Ishikawa (cell line): ENCODE measurements at regions not wholly inside any gene's neighbourhood (a gene's known extent, or its start where the extent isn't known, plus 50 kb on each side); places are given as distances from the start of the nearest gene placed in this dataset.

Experiments
- FOXM1 ChIP-seq: IDR thresholded peaks from 2 replicates; pipeline ENCODE4 v1.6.1; 2012; ENCODE audit warnings: low read depth, borderline replicate concordance
- RAD21 ChIP-seq: IDR thresholded peaks from 2 replicates; pipeline ENCODE4 v1.6.1; 2012; ENCODE audit warnings: low read depth
- REST ChIP-seq: IDR thresholded peaks from 2 replicates; pipeline ENCODE4 v1.6.1; 2012; ENCODE audit warnings: low read depth, mild to moderate bottlenecking
- TCF12 ChIP-seq: IDR thresholded peaks from 2 replicates; pipeline ENCODE4 v1.6.1; 2012; ENCODE audit warnings: low read depth
- TEAD4 ChIP-seq: IDR thresholded peaks from 2 replicates; pipeline ENCODE4 v1.6.1; 2012
- USF1 ChIP-seq: IDR thresholded peaks from 2 replicates; pipeline ENCODE4 v1.6.1; 2012
- TF ChIP-seq, protein P1 (sequence below): IDR thresholded peaks from 2 replicates; pipeline ENCODE4 v1.6.1; 2012

GRCh38 chr10:128868481-128868880 lies 598.6 kb upstream of the MGMT start:
- TF ChIP-seq REST, result no peak
- TF ChIP-seq, protein P1, sequence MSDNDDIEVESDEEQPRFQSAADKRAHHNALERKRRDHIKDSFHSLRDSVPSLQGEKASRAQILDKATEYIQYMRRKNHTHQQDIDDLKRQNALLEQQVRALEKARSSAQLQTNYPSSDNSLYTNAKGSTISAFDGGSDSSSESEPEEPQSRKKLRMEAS, result no peak
- no peak for TF ChIP-seq RAD21
- no peak for TF ChIP-seq TEAD4
- TF ChIP-seq FOXM1, result no peak
- no peak for TF ChIP-seq TCF12
- no peak for TF ChIP-seq USF1
